Mammary epithelial cell (primary cell): ENCODE measurements at regions not wholly inside any gene's neighbourhood (a gene's known extent, or its start where the extent isn't known, plus 50 kb on each side); places are given as distances from the start of the nearest gene placed in this dataset.

ENCODE experiments used
- EZH2 ChIP-seq: IDR thresholded peaks from 2 replicates; pipeline ENCODE4 v1.6.1; 2012; ENCODE audit warnings: low read length, inconsistent platforms, borderline replicate concordance
- TF ChIP-seq, protein P1 (sequence below), 2 donors: IDR thresholded peaks in 1 of 2; conservative IDR thresholded peaks in 1 of 2; 2 replicates each; pipeline ENCODE4 v1.5.1; 2011 to 2012; ENCODE audit warnings: inconsistent platforms in 2 of 2, low read length in 2 of 2, mild to moderate bottlenecking in 2 of 2, control low read depth in 1 of 2, low read depth in 1 of 2; ENCODE audit not compliant: insufficient read depth in 1 of 2; ENCODE audit errors: extremely low read depth in 1 of 2

- TF ChIP-seq, protein P1, sequence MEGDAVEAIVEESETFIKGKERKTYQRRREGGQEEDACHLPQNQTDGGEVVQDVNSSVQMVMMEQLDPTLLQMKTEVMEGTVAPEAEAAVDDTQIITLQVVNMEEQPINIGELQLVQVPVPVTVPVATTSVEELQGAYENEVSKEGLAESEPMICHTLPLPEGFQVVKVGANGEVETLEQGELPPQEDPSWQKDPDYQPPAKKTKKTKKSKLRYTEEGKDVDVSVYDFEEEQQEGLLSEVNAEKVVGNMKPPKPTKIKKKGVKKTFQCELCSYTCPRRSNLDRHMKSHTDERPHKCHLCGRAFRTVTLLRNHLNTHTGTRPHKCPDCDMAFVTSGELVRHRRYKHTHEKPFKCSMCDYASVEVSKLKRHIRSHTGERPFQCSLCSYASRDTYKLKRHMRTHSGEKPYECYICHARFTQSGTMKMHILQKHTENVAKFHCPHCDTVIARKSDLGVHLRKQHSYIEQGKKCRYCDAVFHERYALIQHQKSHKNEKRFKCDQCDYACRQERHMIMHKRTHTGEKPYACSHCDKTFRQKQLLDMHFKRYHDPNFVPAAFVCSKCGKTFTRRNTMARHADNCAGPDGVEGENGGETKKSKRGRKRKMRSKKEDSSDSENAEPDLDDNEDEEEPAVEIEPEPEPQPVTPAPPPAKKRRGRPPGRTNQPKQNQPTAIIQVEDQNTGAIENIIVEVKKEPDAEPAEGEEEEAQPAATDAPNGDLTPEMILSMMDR (conservative IDR thresholded peaks at IDR 0.05 in 1 of 2, IDR thresholded peaks at IDR 0.05 in 1 of 2; ENCODE audit: extremely low read depth in 1 of 2, insufficient read depth in 1 of 2, low read depth in 1 of 2, low read length in 2 of 2): no peak
- TF ChIP-seq EZH2: no peak
These were observed 247.2 kb downstream of the CTTN start for GRCh38 chr11:70645537-70645936.
